Large intestine (tissue), 3 donors: ENCODE measurements at regions not wholly inside any gene's neighbourhood (a gene's known extent, or its start where the extent isn't known, plus 50 kb on each side); places are given as distances from the start of the nearest gene placed in this dataset.
A peak's percentile ranks its signal among the peaks of the same experiment; 100 is the strongest.
"Not testable (repeated sequence)": the region's sequence is repeated elsewhere in the genome, so short reads cannot be mapped to it uniquely, and the experiment has no call there.

ENCODE experiments used
- DNase-seq, 2 donors: peaks; one replicate each; pipeline versions ENCODE4 v3.0.0 to v3.0.0-alpha.2; 2013
- H3K27ac ChIP-seq: one replicate; pipeline ENCODE4 v1.5.1; 2013; ENCODE audit warnings: low read length
- H3K27me3 ChIP-seq: 2 replicates; pipeline ENCODE4 v1.6.1; 2013; ENCODE audit warnings: low read length; ENCODE audit not compliant: control insufficient read depth, insufficient read depth
- H3K36me3 ChIP-seq: 2 replicates; pipeline ENCODE4 v1.6.1; 2013; ENCODE audit warnings: low read length; ENCODE audit not compliant: control insufficient read depth, insufficient read depth
- H3K4me1 ChIP-seq: one replicate; pipeline ENCODE4 v1.6.1; 2013; ENCODE audit warnings: low read length; ENCODE audit not compliant: control insufficient read depth, insufficient read depth
- H3K4me3 ChIP-seq: one replicate; pipeline ENCODE4 v1.5.1; 2013; ENCODE audit warnings: low read length
- H3K9me3 ChIP-seq: one replicate; pipeline ENCODE4 v1.6.1; 2013; ENCODE audit warnings: mild to moderate bottlenecking, low read depth, low read length, moderate library complexity; ENCODE audit not compliant: control insufficient read depth
- WGBS: methylation state at CpG from one replicate; pipeline ENCODE4 v1.1.5; 2013; ENCODE audit warnings: low lambda C conversion rate; ENCODE audit not compliant: insufficient coverage; 5-methylcytosine and 5-hydroxymethylcytosine counted together

- H3K9me3 ChIP-seq, H3K4me1 ChIP-seq, H3K27me3 ChIP-seq, DNase-seq, H3K36me3 ChIP-seq, H3K27ac ChIP-seq, H3K4me3 ChIP-seq: not testable (repeated sequence)
- WGBS = 100% methylated on average over 1 of the region's 1 CpG
These were observed 711.2 kb upstream of the AUTS2 start for GRCh38 chr7:68887116-68887515.

GRCh38 chr7:68888971-68889385 is 709.3 kb upstream of the AUTS2 start:
- no CpG with 5 or more reads among the region's 3 CpGs for WGBS
- Histone ChIP-seq H3K4me3 (no peak overlapping the region), H3K36me3 (no peaks in the 10 kb centered on the region), H3K4me1 (peaks cover 2% of the 10 kb centered on the region), H3K9me3 (no peaks in the 10 kb centered on the region), H3K27ac (no peak overlapping the region), H3K27me3 (no peaks in the 10 kb centered on the region)
- DNase-seq = peak; percentile 15 to 16

GRCh38 chr7:68892236-68892635 is 706.0 kb upstream of the AUTS2 start:
- Histone ChIP-seq H3K27me3 (no peaks in the 10 kb centered on the region), H3K4me3 (no peak overlapping the region), H3K4me1 (peaks cover 2% of the 10 kb centered on the region), H3K27ac (peak overlapping the region; percentile 55), H3K36me3 (no peaks in the 10 kb centered on the region), H3K9me3 (no peaks in the 10 kb centered on the region)
- peak; percentile 66 to 79 for DNase-seq
- 17% methylated on average over 1 of the region's 3 CpGs for WGBS

GRCh38 chr7:68893411-68893810 is 704.9 kb upstream of the AUTS2 start:
- WGBS = no CpG with 5 or more reads among the region's 4 CpGs

GRCh38 chr7:68899156-68899555 is 699.1 kb upstream of the AUTS2 start:
- H3K4me1 ChIP-seq, H3K4me3 ChIP-seq, H3K9me3 ChIP-seq, H3K36me3 ChIP-seq, H3K27me3 ChIP-seq, H3K27ac ChIP-seq, DNase-seq: not testable (repeated sequence)
- WGBS = no CpG with 5 or more reads among the region's 6 CpGs

More at GRCh38 chr7:68893411-68893810, 704.9 kb upstream of the AUTS2 start:
- Histone ChIP-seq H3K4me3 (no peak overlapping the region), H3K4me1 (peaks cover 2% of the 10 kb centered on the region), H3K27ac (no peak overlapping the region), H3K27me3 (no peaks in the 10 kb centered on the region), H3K36me3 (no peaks in the 10 kb centered on the region), H3K9me3 (no peaks in the 10 kb centered on the region)
- no peak for DNase-seq

GRCh38 chr7:68900096-68900495 is 698.2 kb upstream of the AUTS2 start:
- H3K27me3 ChIP-seq = no peaks in the 10 kb centered on the region
- no CpG with 5 or more reads among the region's 9 CpGs for whole genome bisulfite sequencing

GRCh38 chr7:68904630-68905029 is 693.6 kb upstream of the AUTS2 start:
- WGBS = 100% methylated on average over 1 of the region's 3 CpGs
- Histone ChIP-seq H3K36me3 (no peaks in the 10 kb centered on the region), H3K4me3 (no peak overlapping the region), H3K27me3 (no peaks in the 10 kb centered on the region), H3K4me1 (no peaks in the 10 kb centered on the region), H3K9me3 (no peaks in the 10 kb centered on the region), H3K27ac (no peak overlapping the region)
- DNase-seq = no peak

More at GRCh38 chr7:68900096-68900495, 698.2 kb upstream of the AUTS2 start:
- no peaks in the 10 kb centered on the region for H3K36me3 ChIP-seq
- no peak overlapping the region for H3K4me3 ChIP-seq
- H3K4me1 ChIP-seq = no peaks in the 10 kb centered on the region
- no peaks in the 10 kb centered on the region for H3K9me3 ChIP-seq
- no peak for DNase-seq
- no peak overlapping the region for H3K27ac ChIP-seq

- H3K36me3 ChIP-seq = no peaks in the 10 kb centered on the region
- H3K9me3 ChIP-seq = no peaks in the 10 kb centered on the region
- H3K4me1 ChIP-seq = no peaks in the 10 kb centered on the region
- H3K27ac ChIP-seq = no peak overlapping the region
- DNase-seq = no peak
- H3K4me3 ChIP-seq = no peak overlapping the region
- H3K27me3 ChIP-seq = peaks cover 2% of the 10 kb centered on the region
These were observed 686.5 kb upstream of the AUTS2 start for GRCh38 chr7:68911754-68912153.

GRCh38 chr7:68914006-68914405 is 684.3 kb upstream of the AUTS2 start:
- WGBS = no CpG with 5 or more reads among the region's 3 CpGs
- Histone ChIP-seq H3K9me3 (no peaks in the 10 kb centered on the region), H3K4me1 (no peaks in the 10 kb centered on the region), H3K4me3 (no peak overlapping the region), H3K27ac (no peak overlapping the region), H3K36me3 (no peaks in the 10 kb centered on the region), H3K27me3 (peaks cover 2% of the 10 kb centered on the region)
- DNase-seq = no peak

GRCh38 chr7:68917041-68917651 is 681.1 kb upstream of the AUTS2 start:
- no peak overlapping the region for H3K4me3 ChIP-seq
- no peak overlapping the region for H3K27ac ChIP-seq
- H3K36me3 ChIP-seq = no peaks in the 10 kb centered on the region
- H3K27me3 ChIP-seq = peaks cover 2% of the 10 kb centered on the region
- WGBS = no CpG with 5 or more reads among the region's 5 CpGs
- H3K4me1 ChIP-seq = no peaks in the 10 kb centered on the region
- no peak for DNase-seq
- no peaks in the 10 kb centered on the region for H3K9me3 ChIP-seq

- H3K4me3 ChIP-seq = no peak overlapping the region
- no peak for DNase-seq
- no peak overlapping the region for H3K27ac ChIP-seq
- peaks cover 2% of the 10 kb centered on the region for H3K27me3 ChIP-seq
- no peaks in the 10 kb centered on the region for H3K9me3 ChIP-seq
- H3K36me3 ChIP-seq = no peaks in the 10 kb centered on the region
- WGBS = no CpG with 5 or more reads among the region's 2 CpGs
- H3K4me1 ChIP-seq = no peaks in the 10 kb centered on the region
These were observed 679.7 kb upstream of the AUTS2 start for GRCh38 chr7:68918621-68919020.
